H1 (cell line): ENCODE measurements at regions not wholly inside any gene's neighbourhood (a gene's known extent, or its start where the extent isn't known, plus 50 kb on each side); places are given as distances from the start of the nearest gene placed in this dataset.

Experiments used
- CTCF ChIA-PET: fragments of 300-600 bp; sonication (Branson Sonifier 250); formaldehyde crosslinking; loops from one replicate; lab custom pipeline; 2021; ENCODE audit not compliant: partially characterized antibody; lab: Charles Lee
- POLR2A ChIA-PET: fragments of 300-600 bp; sonication (Branson Sonifier 250); formaldehyde crosslinking; loops from one replicate; lab custom pipeline; 2021; ENCODE audit warnings: inconsistent platforms; ENCODE audit not compliant: partially characterized antibody; lab: Charles Lee
- DNase-seq, 2 experiments: peaks; one replicate each; pipeline versions ENCODE4 v3.0.0 to v3.0.0-alpha.2; 2010 to 2022; ENCODE audit warnings: low spot score in 2 of 2, low read depth in 1 of 2, mixed read lengths in 1 of 2
- FAIRE-seq: peaks from 2 replicates; lab custom pipeline; 2011; peaks lifted over from hg19 to GRCh38; lab: Jason Lieb, UNC
- H2AFZ ChIP-seq: 2 replicates; pipeline ENCODE4 v1.8.1; 2012; ENCODE audit warnings: low read length, inconsistent platforms
- H2AK5ac ChIP-seq: 2 replicates; pipeline ENCODE4 v1.6.1; 2013; ENCODE audit warnings: low read depth, low read length
- H2BK120ac ChIP-seq: replicated peaks from 2 replicates; pipeline ENCODE3; 2013; ENCODE audit warnings: low read depth, low read length, inconsistent platforms
- H2BK12ac ChIP-seq: 2 replicates; pipeline ENCODE4 v1.6.1; 2013; ENCODE audit warnings: low read depth, low read length
- H2BK15ac ChIP-seq: 2 replicates; pipeline ENCODE4 v1.6.1; 2013; ENCODE audit warnings: low read length
- H2BK20ac ChIP-seq: 2 replicates; pipeline ENCODE4 v1.6.1; 2013; ENCODE audit warnings: low read length
- H2BK5ac ChIP-seq: 2 replicates; pipeline ENCODE4 v1.6.1; 2013; ENCODE audit warnings: low read depth, low read length
- H3K14ac ChIP-seq: 2 replicates; pipeline ENCODE4 v1.6.1; 2013; ENCODE audit warnings: inconsistent platforms; ENCODE audit not compliant: insufficient read length
- H3K18ac ChIP-seq: 2 replicates; pipeline ENCODE4 v1.6.1; 2013; ENCODE audit warnings: low read length; ENCODE audit errors: extremely low read depth
- H3K23ac ChIP-seq: 2 replicates; pipeline ENCODE4 v1.6.1; 2013; ENCODE audit warnings: inconsistent platforms; ENCODE audit not compliant: insufficient read length
- H3K23me2 ChIP-seq: 2 replicates; pipeline ENCODE4 v1.6.1; 2013; ENCODE audit warnings: low read depth, low read length
- H3K27ac ChIP-seq: 2 replicates; pipeline ENCODE4 v1.6.1; 2011; ENCODE audit warnings: low read depth, low read length, inconsistent platforms
- H3K27me3 ChIP-seq, 4 experiments: replicated peaks in 1 of 4; 1 replicate in 1 of 4; 2 replicates in 3 of 4; pipeline versions ENCODE4 v1.6.1 to v1.8.1; 2011 to 2013; ENCODE audit warnings: low read length in 3 of 4, mild to moderate bottlenecking in 3 of 4, inconsistent platforms in 2 of 4, mixed read lengths in 2 of 4, moderate library complexity in 1 of 4; ENCODE audit not compliant: control insufficient read depth in 3 of 4, insufficient read depth in 3 of 4; ENCODE audit errors: extremely low read depth in 1 of 4
- H3K36me3 ChIP-seq, 4 experiments: 2 replicates each; pipeline versions ENCODE4 v1.6.1 to v1.8.1; 2011 to 2013; ENCODE audit warnings: mild to moderate bottlenecking in 4 of 4, low read length in 3 of 4, moderate library complexity in 2 of 4, control low read depth in 1 of 4, inconsistent platforms in 1 of 4; ENCODE audit not compliant: insufficient read depth in 4 of 4, control insufficient read depth in 2 of 4
- H3K4ac ChIP-seq: replicated peaks from 2 replicates; pipeline ENCODE3; 2013; ENCODE audit warnings: low read length, low read depth, mixed read lengths, inconsistent platforms; ENCODE audit not compliant: insufficient read length
- H3K4me1 ChIP-seq, 4 experiments: replicated peaks in 1 of 4; 1 replicate in 1 of 4; 2 replicates in 3 of 4; pipeline versions ENCODE4 v1.6.1 to v1.8.1; 2011 to 2013; ENCODE audit warnings: low read length in 3 of 4, inconsistent platforms in 2 of 4, mixed read lengths in 1 of 4; ENCODE audit not compliant: insufficient read depth in 4 of 4, control insufficient read depth in 3 of 4
- H3K4me2 ChIP-seq, 2 experiments: 2 replicates each; pipeline versions ENCODE4 v1.6.1 to v1.8.1; 2011 to 2013; ENCODE audit warnings: low read depth in 2 of 2, low read length in 2 of 2, control low read depth in 1 of 2, inconsistent platforms in 1 of 2, mild to moderate bottlenecking in 1 of 2; ENCODE audit not compliant: insufficient read depth in 1 of 2
- H3K4me3 ChIP-seq, 4 experiments: fragments of 200-600, 300-600 bp in 1 of 4; sonication (generic), shearing (Covaris generic), sonication (Bioruptor Twin) in 1 of 4; 2 replicates each; pipeline versions ENCODE4 v1.5.1 to v1.8.1; 2011 to 2016; ENCODE audit warnings: low read length in 4 of 4, low read depth in 3 of 4, control low read depth in 2 of 4, inconsistent platforms in 2 of 4, mild to moderate bottlenecking in 2 of 4, mixed read lengths in 1 of 4, moderate library complexity in 1 of 4; ENCODE audit not compliant: insufficient read depth in 2 of 4; ENCODE audit errors: extremely low read depth in 1 of 4
- H3K56ac ChIP-seq: replicated peaks from 2 replicates; pipeline ENCODE3; 2013; ENCODE audit warnings: low read depth, mild to moderate bottlenecking, mixed read lengths, low read length, inconsistent platforms; ENCODE audit not compliant: insufficient read length
- H3K79me1 ChIP-seq: 2 replicates; pipeline ENCODE4 v1.6.1; 2013; ENCODE audit warnings: low read depth, low read length, control low read depth
- H3K79me2 ChIP-seq, 2 experiments: 2 replicates each; pipeline versions ENCODE4 v1.6.1 to v1.8.1; 2012 to 2013; ENCODE audit warnings: low read length in 2 of 2, mild to moderate bottlenecking in 2 of 2, inconsistent platforms in 1 of 2; ENCODE audit not compliant: insufficient read depth in 2 of 2, control insufficient read depth in 1 of 2
- H3K9ac ChIP-seq, 4 experiments: replicated peaks in 1 of 4; 1 replicate in 1 of 4; 2 replicates in 3 of 4; pipeline versions ENCODE4 v1.6.1 to v1.8.1; 2011 to 2013; ENCODE audit warnings: low read depth in 3 of 4, low read length in 3 of 4, control low read depth in 2 of 4, mild to moderate bottlenecking in 2 of 4, moderate library complexity in 2 of 4, inconsistent platforms in 1 of 4; ENCODE audit errors: extremely low read depth in 1 of 4
- H3K9me3 ChIP-seq, 2 experiments: 2 replicates each; pipeline versions ENCODE4 v1.6.1 to v1.8.1; 2012 to 2013; ENCODE audit warnings: mild to moderate bottlenecking in 2 of 2, moderate library complexity in 2 of 2, control low read depth in 1 of 2, inconsistent platforms in 1 of 2, low read depth in 1 of 2, low read length in 1 of 2, mixed read lengths in 1 of 2; ENCODE audit not compliant: insufficient read depth in 2 of 2
- H4K20me1 ChIP-seq, 2 experiments: replicated peaks in 1 of 2; 2 replicates each; pipeline versions ENCODE3 to v1.8.1; 2011 to 2013; ENCODE audit warnings: inconsistent platforms in 2 of 2, low read length in 2 of 2, mild to moderate bottlenecking in 1 of 2; ENCODE audit not compliant: insufficient read depth in 2 of 2, control insufficient read depth in 1 of 2
- H4K5ac ChIP-seq: 2 replicates; pipeline ENCODE4 v1.6.1; 2013; ENCODE audit warnings: low read length, low read depth, mixed read lengths, inconsistent platforms; ENCODE audit not compliant: insufficient read length
- H4K8ac ChIP-seq: 2 replicates; pipeline ENCODE4 v1.8.0; 2013; ENCODE audit warnings: mild to moderate bottlenecking, moderate library complexity, low read length, inconsistent platforms; ENCODE audit not compliant: insufficient read depth; ENCODE audit errors: extremely low read depth
- H4K91ac ChIP-seq: replicated peaks from 2 replicates; pipeline ENCODE3; 2013; ENCODE audit warnings: low read length, mixed read lengths, inconsistent platforms; ENCODE audit not compliant: insufficient read length
- ASH2L ChIP-seq: fragments of 200-600, 300-600 bp; sonication (generic); IDR thresholded peaks from one replicate; pipeline ENCODE4 v1.7.1; 2017; ENCODE audit warnings: low read length
- CBX5 ChIP-seq: fragments of 300-800, 300-1000 bp; sonication (generic); IDR thresholded peaks from 2 replicates; pipeline ENCODE4 v1.7.1; 2016; ENCODE audit warnings: antibody characterized with exemption, low read length, low read depth
- CEBPB ChIP-seq: IDR thresholded peaks from 2 replicates; pipeline ENCODE4 v1.6.1; 2012; ENCODE audit warnings: low read depth, low read length
- EP300 ChIP-seq, 2 experiments: IDR thresholded peaks; 1 replicate in 1 of 2; 2 replicates in 1 of 2; pipeline ENCODE4 v1.6.1; 2011 to 2012; ENCODE audit warnings: low read depth in 2 of 2, low read length in 2 of 2, mild to moderate bottlenecking in 2 of 2, borderline replicate concordance in 1 of 2, inconsistent platforms in 1 of 2, moderate library complexity in 1 of 2
- EZH2 ChIP-seq: fragments of 200-600 bp; sonication (generic); IDR thresholded peaks from 2 replicates; pipeline ENCODE4 v1.7.1; 2012; ENCODE audit warnings: low read depth, mild to moderate bottlenecking, moderate library complexity, low read length, inconsistent platforms; ENCODE audit not compliant: severe bottlenecking
- HDAC2 ChIP-seq, 2 experiments: fragments of 300-600 bp in 1 of 2; sonication (generic) in 1 of 2; IDR thresholded peaks; 2 replicates each; pipeline ENCODE4 v1.6.1; 2011 to 2012; ENCODE audit warnings: low read depth in 2 of 2, low read length in 2 of 2, mild to moderate bottlenecking in 2 of 2, moderate library complexity in 2 of 2, borderline replicate concordance in 1 of 2, inconsistent platforms in 1 of 2
- KDM1A ChIP-seq: fragments of 200-600, 300-600 bp; sonication (generic); IDR thresholded peaks from 2 replicates; pipeline ENCODE4 v1.7.1; 2016; ENCODE audit warnings: mild to moderate bottlenecking, low read length, borderline replicate concordance
- NANOG ChIP-seq: IDR thresholded peaks from 2 replicates; pipeline ENCODE4 v1.6.1; 2011; ENCODE audit warnings: low read length, low read depth, mild to moderate bottlenecking, inconsistent platforms; ENCODE audit not compliant: insufficient read depth, poor library complexity, severe bottlenecking
- POU5F1 ChIP-seq: IDR thresholded peaks from 2 replicates; pipeline ENCODE4 v1.6.1; 2011; ENCODE audit warnings: low read depth, mild to moderate bottlenecking, low read length, moderate library complexity
- SAP30 ChIP-seq: fragments of 300-600 bp; sonication (generic); IDR thresholded peaks from 2 replicates; pipeline ENCODE4 v1.7.1; 2012; ENCODE audit warnings: low read length, moderate library complexity, mild to moderate bottlenecking, inconsistent platforms; ENCODE audit not compliant: insufficient read depth, insufficient replicate concordance
- SIN3A ChIP-seq, 2 experiments: IDR thresholded peaks in 1 of 2; conservative IDR thresholded peaks in 1 of 2; 2 replicates each; pipeline ENCODE4 v1.6.1; 2011 to 2012; ENCODE audit warnings: low read length in 2 of 2, improper control_type of control experiment in 1 of 2, low read depth in 1 of 2, mild to moderate bottlenecking in 1 of 2
- WGBS, 2 experiments: shearing (Covaris generic) in 1 of 2; methylation state at CpG; one replicate each; pipeline versions ENCODE4 v1.1.6 to v1.1.7; 2013 to 2015; ENCODE audit warnings: low lambda C conversion rate in 2 of 2, mixed read lengths in 2 of 2, inconsistent platforms in 1 of 2, low coverage in 1 of 2, missing lambda C conversion rate in 1 of 2; ENCODE audit not compliant: insufficient replicate concordance in 2 of 2, insufficient coverage in 1 of 2, insufficient read length in 1 of 2; ENCODE audit errors: extremely low coverage in 1 of 2, missing lambda C conversion rate in 1 of 2; 5-methylcytosine and 5-hydroxymethylcytosine counted together
- TF ChIP-seq, protein P1 (sequence below): IDR thresholded peaks from 2 replicates; pipeline ENCODE4 v1.6.1; 2012; ENCODE audit warnings: inconsistent platforms

DNA sequence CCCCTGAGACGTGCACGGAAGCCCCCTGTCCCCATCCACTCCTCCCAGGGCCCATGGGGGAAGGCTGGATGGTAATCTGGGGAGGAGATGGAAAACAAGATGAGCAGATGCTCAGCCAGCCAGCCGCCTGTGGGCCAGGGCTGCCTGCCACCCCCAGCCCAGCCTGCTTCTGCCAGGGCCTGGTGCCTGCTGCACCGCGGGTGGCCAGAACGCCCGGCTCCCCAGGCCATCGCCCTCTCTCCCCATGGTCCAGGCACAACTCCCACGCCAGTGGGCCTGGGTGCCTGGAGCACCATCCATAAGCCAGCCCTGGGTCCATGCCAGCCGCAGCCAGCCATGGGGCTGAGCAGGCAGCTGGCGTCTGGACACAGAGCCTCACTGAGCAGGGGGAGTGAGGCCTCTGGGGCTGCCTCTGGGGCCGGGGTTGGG is 57.2 kb upstream of the ELN start:
- ChIA-PET POLR2A (interaction anchor here (0.6 kb wide), 1 partner anchor 138 kb away, joined by 4 read pairs; no protein-coding TSS in a partner anchor), CTCF (interaction anchor here (0.8 to 2.1 kb wide), 17 partner anchors 8 to 109 kb away, joined by 3 to 6 read pairs (median 4); no protein-coding TSS in a partner anchor)
- Histone ChIP-seq H2AFZ (no peak overlapping the region), H3K23me2 (peaks cover 4% of the 10 kb centered on the region; the same call in 1 of the 2 replicates), H4K20me1 (no peaks in the 10 kb centered on the region), H3K36me3 (no peaks in the 10 kb centered on the region), H3K18ac (no peak overlapping the region), H3K56ac (no peak overlapping the region), H3K9ac (no peak overlapping the region), H2BK120ac (no peak overlapping the region), H2BK5ac (no peak overlapping the region), H3K14ac (no peak overlapping the region), H2BK12ac (no peak overlapping the region), H3K9me3 (no peaks in the 10 kb centered on the region), H3K4me1 (peaks cover 0 to 3% (median under 1%) of the 10 kb centered on the region in 4 experiments; a peak in 2 of 7 replicates), H4K91ac (no peak overlapping the region), H3K4me3 (no peak overlapping the region), H2BK15ac (no peak overlapping the region), H3K79me2 (no peaks in the 10 kb centered on the region), H3K23ac (no peak overlapping the region), H3K27me3 (no peaks in the 10 kb centered on the region), H2BK20ac (no peak overlapping the region), H2AK5ac (no peak overlapping the region), H3K27ac (no peak overlapping the region), H3K4me2 (no peak overlapping the region), H3K79me1 (no peaks in the 10 kb centered on the region), H4K8ac (no peak overlapping the region), H3K4ac (no peak overlapping the region), H4K5ac (no peak overlapping the region)
- WGBS, 2 experiments: 84% methylated on average over 12 of the region's 12 CpGs; no CpG with 5 or more reads in 1 of the 2 experiments
- FAIRE-seq: no peak
- no peak for DNase-seq
- no peak for TF ChIP-seq SAP30
- no peak for TF ChIP-seq KDM1A
- TF ChIP-seq SIN3A (conservative IDR thresholded peaks at IDR 0.05 in 1 of 2, IDR thresholded peaks at IDR 0.05 in 1 of 2; ENCODE audit: low read depth in 1 of 2, low read length in 2 of 2): no peak
- TF ChIP-seq EP300 (IDR thresholded peaks at IDR 0.05; ENCODE audit: borderline replicate concordance in 1 of 2, low read depth in 2 of 2, low read length in 2 of 2): no peak
- TF ChIP-seq, protein P1, sequence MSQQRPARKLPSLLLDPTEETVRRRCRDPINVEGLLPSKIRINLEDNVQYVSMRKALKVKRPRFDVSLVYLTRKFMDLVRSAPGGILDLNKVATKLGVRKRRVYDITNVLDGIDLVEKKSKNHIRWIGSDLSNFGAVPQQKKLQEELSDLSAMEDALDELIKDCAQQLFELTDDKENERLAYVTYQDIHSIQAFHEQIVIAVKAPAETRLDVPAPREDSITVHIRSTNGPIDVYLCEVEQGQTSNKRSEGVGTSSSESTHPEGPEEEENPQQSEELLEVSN: no peak
- TF ChIP-seq POU5F1: no peak
- no peak for TF ChIP-seq EZH2
- no peak for TF ChIP-seq ASH2L
- TF ChIP-seq CEBPB: no peak
- no peak for TF ChIP-seq HDAC2 (IDR thresholded peaks at IDR 0.05; ENCODE audit: borderline replicate concordance in 1 of 2, low read depth in 2 of 2, low read length in 2 of 2)
- no peak for TF ChIP-seq CBX5
- no peak for TF ChIP-seq NANOG
